Superior temporal gyrus (tissue), 1 donor: ENCODE measurements at regions not wholly inside any gene's neighbourhood (a gene's known extent, or its start where the extent isn't known, plus 50 kb on each side); places are given as distances from the start of the nearest gene placed in this dataset.
A peak's percentile ranks its signal among the peaks of the same experiment; 100 is the strongest.

Experiments
- DNase-seq: peaks from one replicate; pipeline ENCODE4 v3.0.0-alpha.2; 2016; ENCODE audit errors: extremely low spot score

- DNase-seq: no peak
Measured at GRCh38 chr11:129267716-129268115, 75.6 kb upstream of the ARHGAP32 start.

DNA sequence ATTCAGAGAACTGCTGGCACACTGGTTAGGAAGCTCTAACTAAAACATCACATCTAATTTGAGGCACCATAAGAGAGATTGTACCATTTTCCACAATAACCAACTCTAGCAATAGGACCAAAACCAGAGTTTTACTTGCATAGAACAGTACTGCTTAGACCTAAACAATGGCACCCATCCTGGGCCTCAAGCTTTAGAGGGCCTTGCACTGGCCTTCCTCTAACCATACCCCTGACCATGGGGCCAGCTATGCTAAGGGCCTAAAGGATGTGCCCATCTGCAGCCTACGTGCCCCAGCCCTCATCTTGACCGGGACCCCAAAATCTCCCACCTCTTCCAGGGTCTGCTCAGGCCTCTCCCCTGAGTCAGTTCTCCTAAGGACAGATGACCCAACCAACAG is 74.4 kb upstream of the ARHGAP32 start:
- no peak for DNase-seq

- no peak for DNase-seq
Measured at GRCh38 chr11:129265125-129265788, 73.1 kb upstream of the ARHGAP32 start.

- DNase-seq: no peak
Measured at GRCh38 chr11:129264114-129264513, 72.0 kb upstream of the ARHGAP32 start.

DNA sequence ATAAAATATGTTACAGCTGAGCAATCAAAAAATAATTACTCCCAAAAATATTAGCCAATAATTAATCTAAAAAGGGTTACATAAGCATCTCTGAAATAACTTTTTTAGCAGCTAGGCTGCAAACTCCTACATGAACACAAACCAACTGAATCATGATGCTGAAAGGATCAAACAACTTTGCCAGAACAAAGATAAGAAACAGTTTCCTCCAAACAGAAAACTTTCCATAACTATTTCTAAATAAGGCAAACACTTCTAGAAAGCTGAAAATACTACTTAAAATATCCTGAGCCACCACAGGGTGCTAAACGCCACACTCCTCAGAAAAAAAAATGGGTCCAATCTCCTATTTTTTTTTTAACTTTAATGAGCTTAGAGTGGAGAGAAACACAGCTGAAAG is 68.6 kb upstream of the ARHGAP32 start:
- no peak for DNase-seq

DNA sequence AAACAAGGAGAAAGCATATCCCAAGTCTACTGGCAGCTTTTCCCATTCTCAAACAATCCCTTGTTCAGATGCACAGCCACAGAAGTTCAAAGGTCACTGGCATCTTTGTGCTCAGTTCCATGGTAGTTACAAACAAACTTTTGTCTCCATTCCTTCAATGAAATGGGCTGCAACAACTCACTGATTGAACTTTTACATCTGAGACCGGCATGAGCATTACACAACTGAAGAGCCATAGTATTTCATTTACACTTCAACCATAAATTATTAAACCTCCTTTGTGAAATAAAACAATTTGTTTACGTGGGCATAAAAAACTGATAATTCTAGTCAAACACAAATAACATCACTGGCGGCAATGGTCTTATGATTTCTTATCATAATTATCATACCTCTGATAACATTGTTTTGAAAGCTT is 67.8 kb upstream of the ARHGAP32 start:
- DNase-seq: peak; percentile 96

GRCh38 chr11:129258205-129258604 is 66.1 kb upstream of the ARHGAP32 start:
- DNase-seq: no peak

DNA sequence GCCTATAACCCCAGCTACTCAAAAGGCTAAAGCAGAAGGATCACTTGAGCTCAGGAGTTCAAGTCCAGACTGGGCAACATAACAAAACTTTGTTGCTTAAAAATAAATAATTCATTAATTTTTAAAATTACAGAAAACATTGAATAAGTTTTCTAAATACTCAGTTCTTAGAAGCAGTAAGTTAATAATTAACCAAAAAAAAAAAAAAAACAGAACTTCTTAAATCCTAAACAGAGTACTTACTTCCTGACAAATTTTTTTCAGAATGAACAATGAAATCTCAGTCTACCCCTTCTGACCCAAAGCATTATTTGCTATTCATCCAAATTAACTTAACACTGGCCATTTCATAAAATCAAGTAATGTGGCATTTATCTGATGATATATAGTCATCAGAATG is 65.4 kb upstream of the ARHGAP32 start:
- no peak for DNase-seq

- DNase-seq: no peak
Measured at GRCh38 chr11:129252621-129253020, 60.5 kb upstream of the ARHGAP32 start.

- no peak for DNase-seq
Measured at GRCh38 chr11:129251067-129251466, 58.9 kb upstream of the ARHGAP32 start.

DNA sequence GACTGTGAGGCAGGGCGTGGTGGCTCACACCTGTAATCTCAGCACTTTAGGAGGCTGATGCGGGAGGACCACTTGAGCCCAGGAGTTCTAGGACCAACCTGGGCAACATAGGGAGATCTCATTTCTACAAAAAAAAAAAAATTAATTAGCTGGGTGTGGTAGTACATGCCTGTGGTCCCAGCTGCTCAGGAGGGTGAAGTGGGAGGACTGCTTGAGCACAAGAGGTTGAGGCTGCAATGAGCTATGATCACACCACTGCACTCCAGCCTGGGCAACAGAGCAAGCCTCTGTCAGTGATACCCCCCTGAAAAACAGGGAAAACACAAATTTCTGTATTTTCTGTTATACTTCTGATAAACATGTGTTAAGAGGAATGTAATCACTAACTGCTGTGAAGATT is 57.8 kb upstream of the ARHGAP32 start:
- DNase-seq: no peak

DNA sequence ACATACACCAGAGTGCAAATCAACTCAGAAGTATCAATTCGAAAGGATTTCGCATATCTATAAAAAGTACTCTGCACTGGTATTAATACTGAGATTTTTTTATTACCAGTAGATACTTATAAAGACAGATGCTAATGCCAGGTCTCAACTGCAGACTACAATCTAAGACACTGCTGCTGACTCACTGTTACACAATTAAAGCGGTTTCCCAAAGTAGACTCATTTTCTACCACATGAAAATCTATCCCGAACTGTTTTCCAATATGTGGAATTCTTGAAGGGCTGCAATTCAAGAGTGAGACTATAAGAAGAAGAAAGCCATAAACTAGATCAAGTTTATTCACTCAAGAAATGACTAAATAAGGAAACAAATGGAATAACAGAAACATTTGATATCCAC is 57.2 kb upstream of the ARHGAP32 start:
- DNase-seq: no peak

DNA sequence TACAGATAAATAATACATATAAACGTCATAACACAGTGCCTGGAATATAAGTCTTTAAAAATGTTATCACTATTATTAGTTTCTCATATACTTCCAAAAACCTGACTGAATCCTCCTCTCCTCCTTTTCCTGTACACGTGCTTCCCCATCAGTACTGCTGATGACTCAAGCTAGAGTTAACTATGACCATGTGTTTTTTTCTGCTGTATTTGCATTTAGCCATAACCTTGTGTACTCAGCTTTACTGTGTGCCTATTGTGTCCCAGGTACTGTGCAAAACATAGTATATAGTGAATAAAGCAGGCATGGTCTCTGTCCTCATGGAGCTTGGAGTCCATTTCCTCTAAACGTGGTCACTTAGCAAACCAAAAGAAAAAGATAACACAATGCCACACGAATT is 56.5 kb upstream of the ARHGAP32 start:
- DNase-seq: no peak

GRCh38 chr11:129247135-129247534 is 55.0 kb upstream of the ARHGAP32 start:
- no peak for DNase-seq

DNA sequence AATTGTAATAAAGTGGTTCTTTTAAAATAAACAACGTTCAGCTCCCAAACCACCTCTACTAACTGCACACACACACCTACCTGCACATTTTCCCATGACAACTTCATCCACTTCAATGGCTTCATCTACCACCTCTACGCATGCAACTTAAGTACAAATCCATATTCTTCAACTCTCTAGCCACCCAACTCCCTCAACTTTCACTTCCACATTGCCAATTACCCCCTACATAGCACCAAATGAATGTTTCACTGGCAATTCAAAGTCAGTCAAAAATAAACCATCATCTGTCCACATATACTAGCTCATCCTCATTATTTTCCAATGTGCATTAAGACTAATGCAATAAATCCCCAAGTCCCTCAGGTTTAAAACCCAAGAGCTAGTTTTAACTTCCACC is 50.7 kb upstream of the ARHGAP32 start:
- no peak for DNase-seq
